KMS-11 (cell line): ENCODE measurements at regions not wholly inside any gene's neighbourhood (a gene's known extent, or its start where the extent isn't known, plus 50 kb on each side); places are given as distances from the start of the nearest gene placed in this dataset.

ENCODE experiments used
- H2AFZ ChIP-seq: fragments of 200-600 bp; sonication (generic); 2 replicates; pipeline ENCODE4 v1.6.1; 2016; ENCODE audit warnings: antibody characterized with exemption, mixed run types, low read depth
- H3K27ac ChIP-seq: fragments of 200-600 bp; sonication (generic); 2 replicates; pipeline ENCODE4 v1.6.1; 2016; ENCODE audit warnings: mild to moderate bottlenecking, mixed run types
- H3K27me3 ChIP-seq: fragments of 200-600 bp; sonication (generic); 2 replicates; pipeline ENCODE4 v1.6.1; 2017; ENCODE audit warnings: mild to moderate bottlenecking, low read depth, mixed run types, moderate library complexity; ENCODE audit not compliant: insufficient read depth
- H3K36me3 ChIP-seq: fragments of 200-600 bp; sonication (generic); 2 replicates; pipeline ENCODE4 v1.6.1; 2017; ENCODE audit warnings: mild to moderate bottlenecking, mixed run types; ENCODE audit not compliant: insufficient read depth
- H3K4me1 ChIP-seq: fragments of 200-600 bp; sonication (generic); 2 replicates; pipeline ENCODE4 v1.6.1; 2016; ENCODE audit warnings: mild to moderate bottlenecking, low read depth, mixed run types; ENCODE audit not compliant: poor library complexity, severe bottlenecking
- H3K4me2 ChIP-seq: fragments of 200-600 bp; sonication (generic); 2 replicates; pipeline ENCODE4 v1.7.0; 2016; ENCODE audit warnings: mild to moderate bottlenecking, mixed run types
- H3K4me3 ChIP-seq: fragments of 200-600 bp; sonication (generic); IDR thresholded peaks from 2 replicates; pipeline ENCODE4 v1.6.1; 2017; ENCODE audit warnings: low read depth, low read length, mixed read lengths; ENCODE audit not compliant: insufficient read depth
- H3K79me2 ChIP-seq: fragments of 200-600 bp; sonication (generic); 2 replicates; pipeline ENCODE4 v1.6.1; 2016; ENCODE audit warnings: low read depth, mixed run types; ENCODE audit not compliant: insufficient read depth
- H3K9ac ChIP-seq: fragments of 200-600 bp; sonication (generic); 2 replicates; pipeline ENCODE4 v1.6.1; 2016; ENCODE audit warnings: mild to moderate bottlenecking, mixed run types
- H4K20me1 ChIP-seq: fragments of 200-600 bp; sonication (generic); 2 replicates; pipeline ENCODE4 v1.6.1; 2016; ENCODE audit warnings: mild to moderate bottlenecking, mixed run types; ENCODE audit not compliant: insufficient read depth
- CTCF ChIP-seq: fragments of 200-600 bp; sonication (generic); conservative IDR thresholded peaks from 2 replicates; pipeline ENCODE4 v1.6.1; 2017; ENCODE audit warnings: low read depth, mild to moderate bottlenecking, antibody characterized with exemption, low read length, moderate library complexity, mixed read lengths

GRCh38 chr9:11269036-11269435, 656.2 kb upstream of the PTPRD start:
- H3K27me3 ChIP-seq: no peaks in the 10 kb centered on the region
- no peak overlapping the region for H3K4me2 ChIP-seq
- no peaks in the 10 kb centered on the region for H3K79me2 ChIP-seq
- H3K27ac ChIP-seq: no peak overlapping the region
- H4K20me1 ChIP-seq: no peaks in the 10 kb centered on the region
- TF ChIP-seq CTCF: no peak
- no peak overlapping the region for H2AFZ ChIP-seq
- H3K4me1 ChIP-seq: no peaks in the 10 kb centered on the region
- no peaks in the 10 kb centered on the region for H3K36me3 ChIP-seq
- H3K9ac ChIP-seq: no peak overlapping the region
- H3K4me3 ChIP-seq: no peak overlapping the region

GRCh38 chr9:11275158-11275695, 662.4 kb upstream of the PTPRD start:
- Histone ChIP-seq H3K36me3 (no peaks in the 10 kb centered on the region), H3K4me1 (no peaks in the 10 kb centered on the region), H3K27me3 (no peaks in the 10 kb centered on the region), H4K20me1 (no peaks in the 10 kb centered on the region), H3K79me2 (no peaks in the 10 kb centered on the region), H3K4me2 (no peak overlapping the region), H2AFZ (no peak overlapping the region), H3K9ac (no peak overlapping the region), H3K4me3 (no peak overlapping the region), H3K27ac (no peak overlapping the region)
- TF ChIP-seq CTCF: no peak

DNA sequence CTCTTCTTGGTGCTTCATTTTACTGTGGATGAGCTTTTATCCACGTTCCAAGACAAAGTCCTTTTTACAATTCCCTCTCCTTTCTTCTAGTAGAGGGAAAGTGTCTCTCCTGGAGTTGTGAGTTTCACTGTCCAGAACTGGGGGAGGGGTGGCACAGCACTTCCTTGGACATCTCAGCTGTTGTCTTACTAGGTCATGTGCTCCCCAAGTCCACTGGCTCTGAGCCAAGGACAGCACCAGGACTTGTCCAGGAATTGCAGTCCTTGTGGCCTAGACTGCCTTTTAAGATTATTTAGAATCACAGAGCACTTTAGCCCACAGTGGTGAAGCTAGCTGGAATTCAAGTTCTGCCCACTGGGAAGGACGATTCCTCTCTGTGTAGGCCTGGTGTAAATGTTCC, 700.2 kb upstream of the PTPRD start:
- Histone ChIP-seq H3K36me3 (no peaks in the 10 kb centered on the region), H3K4me3 (no peak overlapping the region), H3K9ac (no peak overlapping the region), H3K4me2 (no peak overlapping the region), H2AFZ (no peak overlapping the region), H4K20me1 (no peaks in the 10 kb centered on the region), H3K4me1 (no peaks in the 10 kb centered on the region), H3K27ac (no peak overlapping the region), H3K79me2 (no peaks in the 10 kb centered on the region), H3K27me3 (no peaks in the 10 kb centered on the region)
- no peak for TF ChIP-seq CTCF

DNA sequence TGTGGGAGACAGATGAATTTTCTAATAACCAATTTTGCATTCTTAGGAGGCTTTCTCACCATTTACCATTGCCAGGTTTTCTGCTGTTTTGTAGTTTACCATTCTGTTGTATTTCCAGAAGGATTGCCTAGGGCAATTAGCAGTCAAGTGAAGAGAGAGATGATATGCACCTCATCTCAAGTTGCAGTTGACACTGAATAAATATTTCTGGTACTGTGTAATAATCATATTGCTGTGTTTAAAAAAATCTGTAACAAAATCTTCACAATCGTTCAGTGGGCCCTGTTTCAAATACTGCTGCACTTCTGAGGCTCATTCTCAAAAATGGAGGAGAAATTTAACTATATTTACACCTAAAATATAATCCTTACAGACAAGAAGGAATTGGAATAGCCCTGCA, 706.1 kb upstream of the PTPRD start:
- TF ChIP-seq CTCF: no peak
- no peak overlapping the region for H2AFZ ChIP-seq
- no peak overlapping the region for H3K27ac ChIP-seq
- H3K36me3 ChIP-seq: no peaks in the 10 kb centered on the region
- H4K20me1 ChIP-seq: no peaks in the 10 kb centered on the region
- no peak overlapping the region for H3K9ac ChIP-seq
- H3K27me3 ChIP-seq: no peaks in the 10 kb centered on the region
- H3K79me2 ChIP-seq: no peaks in the 10 kb centered on the region
- H3K4me3 ChIP-seq: no peak overlapping the region
- no peak overlapping the region for H3K4me2 ChIP-seq
- H3K4me1 ChIP-seq: no peaks in the 10 kb centered on the region
